Activated CD4-positive, alpha-beta T cell treated with anti-CD3 and anti-CD28 coated beads for 4 hours (primary cell): ENCODE measurements at regions not wholly inside any gene's neighbourhood (a gene's known extent, or its start where the extent isn't known, plus 50 kb on each side); places are given as distances from the start of the nearest gene placed in this dataset.

ENCODE experiments used
- DNase-seq, 2 donors: peaks; one replicate each; pipeline ENCODE4 v3.0.0-alpha.2; 2020

GRCh38 chr14:24692382-24693352 lies 58.7 kb upstream of the GZMB start:
- peak; percentile 15 to 26 for DNase-seq

GRCh38 chr14:24690492-24690891 lies 56.5 kb upstream of the GZMB start:
- DNase-seq: no peak

GRCh38 chr14:24688030-24688658 lies 54.2 kb upstream of the GZMB start:
- DNase-seq: no peak
